NCI-H524 treated with DMSO at 0.1 percent for 48 hours (cell line): ENCODE measurements at regions not wholly inside any gene's neighbourhood (a gene's known extent, or its start where the extent isn't known, plus 50 kb on each side); places are given as distances from the start of the nearest gene placed in this dataset.

Source experiments
- DNase-seq: peaks from one replicate; lab custom pipeline; 2025; lab: John Stamatoyannopoulos, UW

DNA sequence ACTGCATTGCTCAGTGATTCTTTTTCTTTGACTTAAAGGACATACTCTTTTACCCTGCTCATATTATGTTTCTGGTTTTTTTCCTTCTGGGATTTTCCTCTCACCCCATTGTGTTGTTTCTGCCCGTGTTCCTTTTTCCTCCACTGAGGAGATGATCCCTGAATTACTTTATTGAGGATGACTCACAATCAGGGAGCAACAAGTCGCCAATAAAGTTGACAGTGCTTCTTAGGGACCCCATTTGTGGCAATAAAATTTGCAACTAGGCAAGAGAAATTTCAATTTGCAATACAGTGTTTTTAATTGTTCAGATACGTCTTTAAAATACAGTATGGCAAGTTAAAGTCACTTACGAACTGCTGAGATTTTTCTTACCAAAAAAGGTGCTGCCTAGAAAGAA lies 217.9 kb downstream of the SOX4 start:
- DNase-seq = no peak

DNA sequence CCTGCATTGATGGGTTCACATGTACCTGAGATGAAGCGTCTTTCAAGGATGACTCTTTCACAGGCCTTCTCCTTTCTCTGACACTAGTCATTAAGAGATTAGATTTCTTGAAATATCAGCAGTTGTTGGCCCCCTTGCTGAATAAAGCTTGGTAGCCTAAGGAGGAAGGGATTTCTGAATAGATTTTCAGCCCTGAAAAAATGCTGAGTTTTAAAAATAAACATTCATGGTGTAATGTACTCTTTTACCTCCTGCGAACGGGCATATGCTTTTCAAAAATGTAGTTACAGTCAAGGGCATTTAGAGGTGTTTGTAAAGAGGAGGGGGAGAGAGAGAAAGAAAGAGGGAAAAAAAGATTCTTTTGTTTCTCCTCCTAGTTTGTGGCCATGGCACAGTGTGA lies 222.7 kb downstream of the SOX4 start:
- DNase-seq = no peak

DNA sequence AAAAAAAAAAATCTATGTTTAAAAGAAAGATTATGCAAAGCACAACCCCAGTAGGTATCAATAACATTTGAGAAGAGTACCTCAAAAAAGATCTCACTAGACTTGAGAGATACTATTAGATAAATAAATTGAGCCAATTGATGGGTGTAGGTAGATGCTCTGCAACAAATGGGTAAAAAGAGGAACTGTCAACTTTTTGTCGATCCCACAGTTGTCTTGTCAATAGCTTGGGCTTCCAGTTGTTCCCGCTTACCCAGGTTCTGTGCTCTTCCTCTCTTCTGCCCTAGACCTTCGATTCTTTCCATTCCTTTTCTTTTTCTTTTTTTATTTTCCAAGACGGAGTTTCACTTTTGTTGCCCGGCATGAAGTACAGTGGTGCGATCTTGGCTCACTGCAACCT lies 226.9 kb downstream of the SOX4 start:
- no peak for DNase-seq

DNA sequence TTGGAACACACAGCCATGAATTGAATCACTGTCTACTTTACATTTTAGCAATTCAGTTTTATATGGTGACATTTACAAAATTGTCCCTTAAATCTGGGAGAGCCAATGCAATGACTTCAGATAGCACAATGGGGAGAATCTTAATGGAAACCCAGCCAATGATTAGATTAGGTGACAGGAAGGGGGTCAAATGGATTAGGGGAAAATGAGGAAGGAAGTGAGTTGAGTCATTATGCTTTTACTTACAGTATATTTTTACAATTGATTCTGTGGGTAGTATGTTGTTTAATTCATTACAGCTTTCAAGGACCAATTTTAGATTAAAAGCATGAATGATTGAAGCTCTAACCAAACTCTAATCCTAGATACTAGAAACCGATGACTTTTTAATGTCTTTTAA lies 229.8 kb downstream of the SOX4 start:
- no peak for DNase-seq

DNA sequence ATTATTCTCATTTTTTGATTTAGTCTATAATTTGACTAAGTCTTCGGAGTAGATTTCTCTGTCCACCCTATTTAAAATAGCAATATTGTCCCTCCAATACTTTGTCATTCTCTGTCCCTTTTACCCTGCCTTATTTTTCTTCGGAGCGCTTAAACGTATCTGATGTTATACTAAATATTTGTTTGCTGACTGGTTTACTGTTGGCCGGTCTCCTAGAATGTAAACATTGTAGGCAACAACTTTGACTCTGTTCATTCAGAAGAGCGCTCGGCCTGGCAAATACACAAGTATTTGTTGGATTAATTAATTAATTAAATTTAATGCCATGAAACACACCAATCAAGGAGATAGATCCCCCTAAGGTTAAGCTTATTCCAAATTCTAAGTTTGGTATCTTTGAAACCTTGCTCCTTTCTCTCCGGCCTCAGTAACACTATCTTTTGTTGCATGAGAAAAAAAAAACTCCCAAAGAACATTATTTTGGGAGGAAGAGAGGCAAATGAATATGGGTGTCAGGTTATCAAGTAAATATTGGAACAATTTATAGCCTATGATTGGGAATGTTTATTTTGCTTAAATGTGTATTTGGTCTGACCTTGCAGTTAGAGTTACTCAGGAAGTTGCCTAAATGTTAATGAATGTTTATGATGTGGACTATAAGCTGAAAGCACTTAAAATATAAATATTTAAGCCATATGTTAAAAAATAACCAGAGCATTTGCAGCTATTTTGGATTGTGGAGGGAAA lies 231.1 kb downstream of the SOX4 start:
- no peak for DNase-seq

DNA sequence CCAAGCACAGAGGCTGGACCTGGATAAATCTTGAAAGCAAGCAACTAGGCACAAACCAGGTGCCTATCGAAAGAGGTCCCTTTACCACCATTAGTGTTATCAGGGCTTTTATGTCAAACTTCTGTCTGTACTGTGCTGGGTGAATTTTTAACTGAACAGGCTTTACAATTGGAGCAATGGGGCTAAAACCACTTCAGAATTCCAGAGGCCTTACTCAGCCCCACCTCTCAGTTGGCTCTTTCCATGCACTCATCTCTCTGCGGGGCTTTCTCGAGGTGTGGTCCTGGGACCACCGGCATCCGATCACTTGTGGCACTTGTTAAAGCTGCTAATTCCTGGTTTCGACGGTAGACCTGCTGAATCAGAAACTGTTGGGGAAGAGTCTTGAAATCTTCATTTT lies 232.5 kb downstream of the SOX4 start:
- no peak for DNase-seq

DNA sequence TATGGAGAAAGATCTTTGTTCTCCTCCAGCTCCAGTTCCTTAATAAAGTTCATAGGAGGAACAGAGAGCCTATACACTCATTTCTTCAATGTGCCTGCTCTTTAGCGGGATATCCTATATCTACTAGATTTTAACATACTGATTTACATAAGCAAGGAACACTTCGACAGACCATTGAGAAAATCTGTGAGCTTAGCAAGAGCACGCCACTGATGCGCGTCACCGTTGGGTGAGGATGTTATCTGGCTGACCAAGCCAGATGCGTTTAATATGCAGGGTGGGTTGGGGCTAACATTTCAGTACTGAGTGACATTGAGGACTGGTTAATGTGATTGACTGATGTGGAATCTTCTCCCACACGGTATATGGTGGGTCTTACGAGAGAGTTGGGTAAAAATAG lies 233.4 kb downstream of the SOX4 start:
- no peak for DNase-seq

DNA sequence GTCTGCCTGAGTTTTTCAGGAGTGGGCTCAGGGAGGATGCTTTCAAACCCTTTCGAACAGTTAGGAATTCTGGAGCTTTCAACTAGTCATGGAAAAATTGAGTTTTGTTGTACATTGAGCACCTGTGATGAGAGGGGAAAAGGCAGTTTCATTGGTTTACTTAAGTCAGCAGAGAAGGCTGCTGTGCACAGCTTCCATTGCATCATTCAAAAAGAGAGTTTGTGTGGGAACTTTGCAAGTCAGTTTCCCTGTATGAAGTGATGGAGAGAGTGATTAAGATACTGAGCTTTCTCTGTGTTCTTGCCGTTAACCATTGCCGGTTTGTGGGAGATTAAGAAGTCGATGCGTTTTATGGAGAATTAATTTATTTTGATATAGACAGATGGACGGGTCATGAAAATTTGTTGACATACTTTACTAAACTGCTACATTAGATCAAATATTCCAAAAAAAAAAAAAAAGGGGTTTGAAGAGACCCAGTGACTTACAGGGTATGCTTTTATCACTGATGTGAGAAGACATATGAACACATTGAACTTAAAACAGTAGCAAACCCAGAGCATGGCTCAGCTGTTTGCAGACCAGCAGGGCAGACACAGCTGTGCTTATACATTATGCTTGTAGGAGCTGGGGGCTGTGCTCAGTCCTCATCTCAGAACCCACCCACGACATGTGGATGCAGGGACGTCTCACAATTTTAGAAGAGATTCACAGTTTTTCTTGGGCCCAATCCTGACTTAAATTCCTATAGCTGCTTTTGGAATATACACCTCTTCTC lies 234.1 kb downstream of the SOX4 start:
- no peak for DNase-seq

DNA sequence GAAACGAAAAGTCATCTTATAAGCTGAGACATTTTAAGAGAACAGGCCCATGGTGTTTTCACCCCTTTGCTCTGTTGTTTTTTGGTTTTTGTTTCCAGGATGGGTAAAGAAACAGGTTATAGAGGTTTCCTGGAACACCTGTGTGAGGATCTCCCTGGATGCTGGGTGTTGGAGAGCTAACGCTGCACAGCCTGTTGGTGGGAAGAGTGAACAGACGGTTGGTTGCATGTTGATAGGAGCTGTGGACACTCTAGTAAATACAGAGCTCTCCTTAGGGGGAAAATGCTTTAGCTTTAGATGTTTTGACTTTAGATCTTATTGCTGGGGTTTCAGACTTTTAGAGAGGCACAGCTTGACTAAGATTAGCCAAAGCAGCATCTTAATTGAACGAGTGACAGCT lies 235.2 kb downstream of the SOX4 start:
- no peak for DNase-seq

DNA sequence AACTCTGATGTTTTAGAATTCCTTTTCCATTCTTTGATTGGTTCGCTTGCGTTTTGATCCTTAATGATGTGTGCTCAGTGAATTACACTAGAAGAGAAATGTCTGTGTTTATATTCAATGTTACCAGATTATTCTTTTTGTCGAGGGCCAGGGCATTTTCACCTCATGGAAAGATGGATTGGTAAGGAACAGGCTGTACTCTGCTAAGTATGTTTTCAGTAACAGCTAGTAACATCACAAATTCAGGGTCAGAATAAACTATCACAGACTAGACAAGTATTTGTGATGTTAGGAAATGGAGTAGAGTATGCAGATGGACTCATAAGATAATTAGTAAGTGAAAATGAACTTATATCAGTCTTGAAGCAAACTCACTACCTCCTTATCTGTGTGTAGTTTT lies 235.6 kb downstream of the SOX4 start:
- DNase-seq = no peak

DNA sequence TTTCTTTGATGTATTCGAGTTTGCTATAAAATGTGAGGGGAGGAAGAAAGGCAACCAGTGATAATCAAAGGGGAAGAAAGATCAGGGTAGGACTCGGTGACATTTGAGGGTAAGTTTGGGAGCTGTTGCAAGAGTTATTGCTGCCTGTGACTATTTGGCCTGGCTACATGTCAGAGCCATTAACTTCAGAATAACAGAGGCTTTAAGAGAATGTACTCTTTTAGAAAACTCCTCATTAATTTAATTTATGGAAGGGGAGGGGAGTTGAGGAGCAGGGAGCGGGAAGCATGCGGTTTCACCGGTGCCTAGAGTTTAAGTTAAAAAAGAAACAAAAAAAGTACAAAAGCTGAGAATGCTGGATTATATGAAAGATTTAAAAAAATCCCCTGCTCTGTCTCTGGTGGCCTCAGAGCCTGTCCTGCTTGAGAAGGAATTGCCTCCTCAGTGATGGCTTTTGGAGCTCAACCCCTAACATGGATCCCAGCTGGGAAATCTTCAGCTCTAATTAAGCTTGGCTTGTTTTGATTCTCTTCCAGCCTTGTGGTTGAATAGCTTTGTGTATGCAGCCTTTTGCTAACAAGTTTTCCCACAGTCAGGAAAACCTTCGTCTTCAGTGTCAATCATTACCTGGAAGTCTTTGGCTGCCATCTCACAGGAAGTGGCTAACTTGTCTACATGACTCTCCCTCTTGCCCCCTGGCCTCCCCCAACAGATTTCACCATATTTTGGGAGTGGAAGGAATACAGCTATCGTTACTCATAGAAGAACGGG lies 238.2 kb downstream of the SOX4 start:
- no peak for DNase-seq

DNA sequence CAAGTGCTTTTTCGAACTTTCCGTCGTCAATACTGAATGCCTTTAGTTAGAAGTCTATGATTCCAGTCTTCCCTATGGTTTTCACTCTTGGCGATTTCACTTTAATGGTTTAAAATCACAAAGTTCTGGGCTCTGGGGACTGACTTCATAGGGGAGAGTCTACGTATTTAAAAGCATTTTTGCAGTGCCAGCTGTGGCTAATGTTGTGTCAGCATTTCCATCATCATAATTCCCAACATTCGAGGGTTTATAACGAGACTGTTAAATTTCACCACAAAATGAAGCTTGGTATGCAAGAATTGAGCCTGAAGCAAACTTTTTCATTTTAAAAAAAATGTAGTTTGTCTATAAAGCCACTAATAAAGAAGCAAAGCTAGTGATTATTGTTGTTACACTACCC lies 242.7 kb downstream of the SOX4 start:
- DNase-seq = no peak

DNA sequence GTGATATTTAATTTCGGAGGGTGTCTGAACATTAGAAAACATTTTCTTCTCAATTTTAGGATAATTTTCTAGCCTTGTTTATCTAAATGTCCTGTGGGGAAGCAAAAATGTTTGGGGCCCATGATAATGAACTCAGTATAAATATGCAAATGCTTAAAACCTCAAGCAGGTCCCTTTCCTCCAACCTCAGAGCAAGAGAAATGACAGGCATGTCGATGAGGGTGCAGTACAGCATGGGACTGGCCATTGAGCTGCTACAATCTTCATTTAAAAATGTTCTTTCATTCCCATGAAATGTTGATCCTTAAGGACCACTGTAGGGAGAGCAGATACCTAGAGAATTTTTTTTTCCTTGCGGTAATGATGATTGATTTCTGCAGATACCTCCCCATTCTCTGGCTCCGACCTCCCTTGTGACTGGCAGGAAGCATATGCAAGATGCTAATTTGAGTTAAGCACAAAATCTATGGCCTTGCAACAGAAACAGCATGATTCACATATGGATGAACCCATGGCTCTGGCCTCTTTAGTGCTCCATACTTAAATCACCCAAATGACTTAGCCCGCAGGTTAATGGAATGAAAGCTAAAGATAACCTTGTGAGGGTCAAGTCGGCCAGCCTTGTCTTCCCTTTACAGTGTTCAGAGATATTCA lies 243.3 kb downstream of the SOX4 start:
- DNase-seq = no peak

DNA sequence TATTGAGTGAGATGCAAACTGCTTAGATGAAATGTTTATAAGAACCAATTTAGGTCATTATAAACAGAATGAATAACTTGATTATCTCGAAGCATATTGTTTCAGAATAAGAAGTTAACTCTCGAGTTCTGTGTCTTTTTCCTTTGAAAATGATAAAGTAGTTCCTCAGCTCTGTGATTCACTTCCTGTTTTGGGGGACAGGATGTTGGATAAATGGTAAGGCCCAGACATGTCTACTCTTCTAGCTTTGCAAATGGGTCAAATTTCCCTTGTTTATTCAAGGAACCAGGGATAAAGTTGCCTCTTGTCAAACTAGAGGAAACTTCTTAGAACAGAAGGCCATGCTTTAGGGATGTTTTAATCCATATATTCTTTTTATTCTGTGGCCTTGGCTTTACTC lies 246.9 kb downstream of the SOX4 start:
- DNase-seq = no peak

DNA sequence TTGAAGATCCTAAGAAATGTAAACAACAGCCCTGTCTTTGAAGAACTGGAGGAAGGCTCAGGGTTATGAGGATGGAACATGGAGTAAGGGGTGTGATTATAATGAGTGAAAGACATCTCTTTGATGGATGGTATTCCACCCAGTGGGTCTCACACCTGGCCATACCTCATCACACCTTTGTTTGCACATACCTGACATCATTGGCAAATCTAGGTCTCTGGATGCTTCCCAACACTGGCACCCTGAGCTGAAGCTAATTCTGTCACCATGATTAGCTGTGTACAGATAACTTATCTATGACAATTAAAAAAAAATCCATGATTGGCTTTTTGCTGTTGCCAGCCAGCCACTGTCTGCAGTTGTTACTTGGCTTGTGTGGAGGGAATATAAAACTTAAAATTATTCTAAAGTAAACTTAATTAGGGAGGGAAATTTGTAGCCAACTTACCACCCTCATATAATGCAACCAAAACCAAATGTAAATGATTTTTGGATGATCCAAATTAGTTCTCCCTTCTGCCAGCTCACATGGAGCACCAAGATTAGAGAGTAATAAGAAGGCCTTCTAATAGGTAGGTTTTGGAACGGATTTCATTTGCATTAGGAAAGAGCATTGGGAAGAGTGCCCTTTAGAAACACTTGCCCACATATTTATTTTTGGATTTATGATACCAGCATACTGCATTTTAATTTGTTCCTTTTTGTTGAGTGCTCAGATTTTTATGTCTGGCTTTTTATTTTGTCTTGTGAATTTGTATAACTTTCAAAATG lies 249.5 kb downstream of the SOX4 start:
- no peak for DNase-seq

DNA sequence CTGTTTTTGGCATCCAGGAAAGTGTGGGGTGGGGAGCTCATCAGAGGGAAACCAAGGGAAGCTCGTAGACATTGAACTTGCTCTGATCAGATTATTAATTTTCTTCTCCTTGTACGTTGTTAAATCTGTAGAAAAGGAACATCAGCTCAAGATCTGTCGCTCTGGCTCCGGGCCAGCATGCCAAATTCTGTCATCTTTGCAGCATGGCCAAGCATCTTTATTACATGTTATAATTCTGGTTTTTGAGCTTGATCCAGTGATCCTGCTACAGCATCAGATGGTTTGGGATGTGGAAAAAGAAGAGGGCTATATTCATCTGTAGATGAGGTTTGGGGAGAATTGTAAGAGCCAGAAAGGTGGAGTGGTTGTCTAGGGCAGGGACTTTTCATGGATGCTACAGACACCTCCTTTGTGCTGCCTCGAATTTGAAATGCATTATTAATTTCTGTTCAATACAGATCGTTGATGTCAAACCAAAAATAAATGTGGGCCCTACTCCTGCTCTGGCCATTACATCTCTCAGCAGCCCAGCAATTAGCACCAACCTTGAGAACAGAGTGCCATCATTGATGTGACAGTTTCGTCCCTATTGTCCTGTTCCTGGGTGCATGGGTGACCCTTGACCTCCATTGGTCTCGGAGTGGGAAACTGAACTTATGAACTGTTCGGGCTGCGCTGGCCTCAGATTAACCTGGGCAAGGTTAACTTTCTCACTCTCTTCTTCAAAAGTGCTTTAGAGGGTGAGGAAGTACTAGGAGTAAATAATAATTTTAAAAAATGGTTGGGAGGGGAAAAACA lies 250.8 kb downstream of the SOX4 start:
- DNase-seq = no peak

DNA sequence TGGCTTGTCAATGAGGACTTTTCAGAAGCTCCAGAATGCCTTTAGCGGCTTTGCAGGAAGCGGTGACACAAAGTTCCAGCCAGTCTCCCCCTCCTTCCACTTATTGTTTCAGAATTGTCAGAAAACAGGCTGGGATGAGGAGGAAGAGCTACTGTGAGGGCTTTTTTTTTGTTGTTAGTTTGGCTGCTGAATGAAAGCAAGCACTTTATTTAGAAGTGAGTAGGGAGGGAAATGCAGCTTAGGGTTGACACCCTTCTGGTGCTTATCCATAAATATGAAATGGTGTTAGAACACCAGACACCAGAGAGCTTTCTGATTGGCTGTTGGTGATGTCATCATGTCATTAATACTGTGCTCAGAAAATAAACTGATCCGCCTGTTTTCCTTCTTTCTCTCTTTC lies 251.5 kb downstream of the SOX4 start:
- no peak for DNase-seq

DNA sequence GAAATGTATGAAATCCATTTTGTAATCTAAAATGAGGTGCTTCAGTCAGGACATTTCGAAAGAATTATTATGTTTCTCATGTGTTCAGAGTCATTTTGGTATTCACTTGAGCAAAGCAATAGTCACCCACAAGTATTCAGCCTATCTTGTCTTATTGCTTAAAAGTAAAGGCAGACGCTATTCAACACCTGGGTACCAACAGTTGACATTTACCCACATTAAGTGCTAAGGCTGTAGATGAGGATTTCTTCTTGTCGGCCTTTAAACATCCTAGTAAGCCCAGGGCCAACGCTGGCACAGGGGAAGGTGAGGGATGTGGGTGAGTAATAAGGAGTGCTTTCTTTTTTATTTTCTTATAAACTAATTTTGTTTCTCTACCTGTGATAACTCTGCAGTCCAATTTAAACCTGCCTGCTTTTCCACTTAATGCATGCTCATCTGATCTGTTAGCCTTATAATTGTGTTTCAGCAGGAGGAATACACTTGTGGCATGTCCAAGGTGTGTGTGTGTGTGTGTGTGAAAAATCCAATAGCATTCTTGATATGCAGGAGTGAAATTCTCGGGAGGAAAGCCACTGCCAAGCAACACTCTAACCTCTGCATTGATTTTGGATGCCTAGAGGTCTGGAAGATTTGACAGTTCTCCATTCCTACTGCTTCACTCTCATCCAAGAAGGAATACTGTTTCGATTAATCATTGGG lies 252.0 kb downstream of the SOX4 start:
- no peak for DNase-seq

DNA sequence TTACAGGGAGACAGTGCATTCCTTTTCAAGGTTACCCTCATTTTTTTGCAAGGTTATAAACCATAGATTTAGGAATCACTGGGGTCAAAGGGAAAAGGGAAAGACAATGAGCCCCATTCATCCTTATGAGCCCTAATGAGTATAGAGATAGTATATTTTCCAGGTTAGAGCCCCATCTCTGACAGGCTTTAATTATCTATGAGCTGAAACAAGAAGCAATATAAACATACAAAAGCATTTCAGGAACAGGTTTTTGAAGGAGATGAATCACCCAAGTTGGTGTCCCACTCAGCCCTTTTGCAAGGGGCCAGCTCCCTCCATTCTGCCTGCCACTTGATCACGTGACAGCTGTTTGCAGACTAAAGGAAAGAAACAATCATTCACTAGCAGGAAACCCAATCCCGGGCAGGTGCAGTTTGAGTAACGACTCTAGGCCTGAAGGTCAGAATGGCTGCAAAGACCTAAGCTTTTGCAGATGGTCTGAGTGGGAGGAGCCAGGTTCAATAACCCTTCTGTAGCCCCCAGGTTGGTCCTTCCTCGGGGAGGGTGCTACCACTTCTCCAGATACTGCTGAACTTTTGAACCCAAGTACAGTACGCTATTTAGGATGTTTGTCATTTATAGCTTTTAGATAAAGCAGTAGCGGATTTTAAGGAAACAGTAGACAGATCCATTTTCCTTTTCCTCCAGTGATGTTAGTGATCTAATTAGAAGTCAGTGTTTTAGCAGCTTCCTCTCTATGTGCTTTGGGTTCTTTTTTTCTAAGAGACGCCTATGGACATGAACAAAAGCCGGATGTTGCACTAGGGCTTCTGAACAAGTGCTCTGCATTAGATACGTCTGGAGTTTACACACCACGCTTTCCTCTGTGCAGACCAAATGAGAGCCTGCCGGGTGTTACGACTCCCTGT lies 253.2 kb downstream of the SOX4 start:
- peak; percentile 73 for DNase-seq
